NB4 (cell line): ENCODE measurements at regions not wholly inside any gene's neighbourhood (a gene's known extent, or its start where the extent isn't known, plus 50 kb on each side); places are given as distances from the start of the nearest gene placed in this dataset.

Experiments used
- MYC ChIP-seq: IDR thresholded peaks from 2 replicates; pipeline ENCODE4 v1.6.1; 2011; ENCODE audit warnings: low read depth, low read length
- POLR2A ChIP-seq: IDR thresholded peaks from 2 replicates; pipeline ENCODE4 v1.6.1; 2011; ENCODE audit warnings: mild to moderate bottlenecking; ENCODE audit not compliant: insufficient read length; ENCODE audit errors: extremely low read depth
- TF ChIP-seq, protein P1 (sequence below): IDR thresholded peaks from one replicate; pipeline ENCODE4 v1.5.1; 2012; ENCODE audit warnings: low read depth, low read length
- TF ChIP-seq, protein P2 (sequence below): IDR thresholded peaks from 2 replicates; pipeline ENCODE4 v1.6.1; 2011; ENCODE audit warnings: low read depth, low read length

DNA sequence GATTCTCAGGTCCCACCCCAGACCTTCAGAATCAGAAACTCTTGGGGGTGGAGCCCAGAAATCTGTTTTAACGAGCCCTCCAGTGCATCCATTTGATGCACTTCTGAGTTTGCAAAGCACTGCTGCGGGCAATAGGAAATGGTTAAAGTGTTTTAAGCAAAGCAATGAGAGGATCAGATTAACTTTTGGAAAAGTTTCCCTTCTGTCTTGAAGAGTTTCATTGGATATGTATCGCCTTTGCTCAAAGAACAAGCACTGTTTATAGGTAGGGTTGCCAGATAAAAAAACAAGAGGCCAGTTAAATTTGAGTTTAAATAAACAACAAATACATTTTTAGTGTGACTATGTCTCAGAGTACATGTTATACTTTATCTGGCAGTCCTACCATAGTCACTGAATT is 226.0 kb downstream of the BMP7 start:
- TF ChIP-seq, protein P1, sequence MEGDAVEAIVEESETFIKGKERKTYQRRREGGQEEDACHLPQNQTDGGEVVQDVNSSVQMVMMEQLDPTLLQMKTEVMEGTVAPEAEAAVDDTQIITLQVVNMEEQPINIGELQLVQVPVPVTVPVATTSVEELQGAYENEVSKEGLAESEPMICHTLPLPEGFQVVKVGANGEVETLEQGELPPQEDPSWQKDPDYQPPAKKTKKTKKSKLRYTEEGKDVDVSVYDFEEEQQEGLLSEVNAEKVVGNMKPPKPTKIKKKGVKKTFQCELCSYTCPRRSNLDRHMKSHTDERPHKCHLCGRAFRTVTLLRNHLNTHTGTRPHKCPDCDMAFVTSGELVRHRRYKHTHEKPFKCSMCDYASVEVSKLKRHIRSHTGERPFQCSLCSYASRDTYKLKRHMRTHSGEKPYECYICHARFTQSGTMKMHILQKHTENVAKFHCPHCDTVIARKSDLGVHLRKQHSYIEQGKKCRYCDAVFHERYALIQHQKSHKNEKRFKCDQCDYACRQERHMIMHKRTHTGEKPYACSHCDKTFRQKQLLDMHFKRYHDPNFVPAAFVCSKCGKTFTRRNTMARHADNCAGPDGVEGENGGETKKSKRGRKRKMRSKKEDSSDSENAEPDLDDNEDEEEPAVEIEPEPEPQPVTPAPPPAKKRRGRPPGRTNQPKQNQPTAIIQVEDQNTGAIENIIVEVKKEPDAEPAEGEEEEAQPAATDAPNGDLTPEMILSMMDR: no peak
- TF ChIP-seq POLR2A (no peak), MYC (no peak)
- TF ChIP-seq, protein P2, sequence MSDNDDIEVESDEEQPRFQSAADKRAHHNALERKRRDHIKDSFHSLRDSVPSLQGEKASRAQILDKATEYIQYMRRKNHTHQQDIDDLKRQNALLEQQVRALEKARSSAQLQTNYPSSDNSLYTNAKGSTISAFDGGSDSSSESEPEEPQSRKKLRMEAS: no peak
